Glutamatergic neuron (in vitro differentiated cells): ENCODE measurements at regions not wholly inside any gene's neighbourhood (a gene's known extent, or its start where the extent isn't known, plus 50 kb on each side); places are given as distances from the start of the nearest gene placed in this dataset.

Source experiments
- DNase-seq: peaks from one replicate; pipeline ENCODE4 v3.0.0; 2022
- H3K27ac Mint-ChIP-seq: one replicate; pipeline ENCODE4 v1.8.0; 2020; ENCODE audit warnings: mild to moderate bottlenecking, mixed read lengths, inconsistent platforms; ENCODE audit not compliant: unreplicated experiment
- H3K27me3 Mint-ChIP-seq: one replicate; pipeline ENCODE4 v1.8.0; 2020; ENCODE audit warnings: mild to moderate bottlenecking, moderate library complexity, mixed read lengths, inconsistent platforms; ENCODE audit not compliant: unreplicated experiment
- H3K36me3 Mint-ChIP-seq: one replicate; pipeline ENCODE4 v1.8.0; 2020; ENCODE audit warnings: mild to moderate bottlenecking, mixed read lengths, inconsistent platforms; ENCODE audit not compliant: unreplicated experiment
- H3K4me1 Mint-ChIP-seq: one replicate; pipeline ENCODE4 v1.8.0; 2020; ENCODE audit warnings: mild to moderate bottlenecking, low read depth, mixed read lengths, inconsistent platforms; ENCODE audit not compliant: unreplicated experiment
- H3K4me3 Mint-ChIP-seq: one replicate; pipeline ENCODE4 v1.8.0; 2020; ENCODE audit warnings: mild to moderate bottlenecking, mixed read lengths, inconsistent platforms; ENCODE audit not compliant: unreplicated experiment
- H3K9me3 Mint-ChIP-seq: one replicate; pipeline ENCODE4 v1.8.0; 2020; ENCODE audit warnings: mild to moderate bottlenecking, moderate library complexity, mixed read lengths, inconsistent platforms; ENCODE audit not compliant: unreplicated experiment
- TF ChIP-seq, protein P1 (sequence below): fragments of 200-600 bp; sonication (generic); IDR thresholded peaks from one replicate; pipeline ENCODE4 v1.5.0; 2021; ENCODE audit not compliant: partially characterized antibody, unreplicated experiment

- Mint-ChIP-seq H3K36me3 (peaks cover 9% of the 10 kb centered on the region), H3K27ac (no peak overlapping the region), H3K27me3 (peaks cover 13% of the 10 kb centered on the region), H3K9me3 (peaks cover 10% of the 10 kb centered on the region), H3K4me1 (peaks cover 4% of the 10 kb centered on the region), H3K4me3 (no peak overlapping the region)
- DNase-seq = no peak
- TF ChIP-seq, protein P1, sequence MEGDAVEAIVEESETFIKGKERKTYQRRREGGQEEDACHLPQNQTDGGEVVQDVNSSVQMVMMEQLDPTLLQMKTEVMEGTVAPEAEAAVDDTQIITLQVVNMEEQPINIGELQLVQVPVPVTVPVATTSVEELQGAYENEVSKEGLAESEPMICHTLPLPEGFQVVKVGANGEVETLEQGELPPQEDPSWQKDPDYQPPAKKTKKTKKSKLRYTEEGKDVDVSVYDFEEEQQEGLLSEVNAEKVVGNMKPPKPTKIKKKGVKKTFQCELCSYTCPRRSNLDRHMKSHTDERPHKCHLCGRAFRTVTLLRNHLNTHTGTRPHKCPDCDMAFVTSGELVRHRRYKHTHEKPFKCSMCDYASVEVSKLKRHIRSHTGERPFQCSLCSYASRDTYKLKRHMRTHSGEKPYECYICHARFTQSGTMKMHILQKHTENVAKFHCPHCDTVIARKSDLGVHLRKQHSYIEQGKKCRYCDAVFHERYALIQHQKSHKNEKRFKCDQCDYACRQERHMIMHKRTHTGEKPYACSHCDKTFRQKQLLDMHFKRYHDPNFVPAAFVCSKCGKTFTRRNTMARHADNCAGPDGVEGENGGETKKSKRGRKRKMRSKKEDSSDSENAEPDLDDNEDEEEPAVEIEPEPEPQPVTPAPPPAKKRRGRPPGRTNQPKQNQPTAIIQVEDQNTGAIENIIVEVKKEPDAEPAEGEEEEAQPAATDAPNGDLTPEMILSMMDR = no peak
These were observed 226.2 kb downstream of the MN1 start for GRCh38 chr22:27575348-27575747.

DNA sequence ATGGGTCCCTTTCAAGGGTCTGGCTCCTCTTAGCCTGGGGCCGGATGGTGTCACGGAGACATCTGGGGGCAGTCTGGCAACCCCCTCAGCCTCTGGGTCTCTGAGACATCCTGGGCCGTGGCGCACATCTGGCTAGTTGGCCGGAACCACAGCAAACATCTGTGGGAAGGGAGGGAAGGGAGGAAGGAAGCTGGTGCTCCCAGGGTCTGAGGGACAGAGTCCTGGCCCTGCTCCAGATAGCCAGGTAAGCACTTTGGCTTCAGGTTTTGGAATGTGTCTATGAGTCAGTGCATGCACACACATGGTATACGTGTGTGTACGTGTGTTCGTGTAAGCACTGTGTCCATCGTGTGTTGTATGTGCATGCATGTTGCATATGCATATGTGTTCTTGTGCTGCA lies 225.1 kb downstream of the MN1 start:
- Mint-ChIP-seq H3K27ac (no peak overlapping the region), H3K9me3 (peaks cover 7% of the 10 kb centered on the region), H3K4me3 (no peak overlapping the region), H3K4me1 (peaks cover 4% of the 10 kb centered on the region), H3K27me3 (peaks cover 11% of the 10 kb centered on the region), H3K36me3 (peaks cover 9% of the 10 kb centered on the region)
- DNase-seq = no peak
- TF ChIP-seq, protein P1 = no peak

DNA sequence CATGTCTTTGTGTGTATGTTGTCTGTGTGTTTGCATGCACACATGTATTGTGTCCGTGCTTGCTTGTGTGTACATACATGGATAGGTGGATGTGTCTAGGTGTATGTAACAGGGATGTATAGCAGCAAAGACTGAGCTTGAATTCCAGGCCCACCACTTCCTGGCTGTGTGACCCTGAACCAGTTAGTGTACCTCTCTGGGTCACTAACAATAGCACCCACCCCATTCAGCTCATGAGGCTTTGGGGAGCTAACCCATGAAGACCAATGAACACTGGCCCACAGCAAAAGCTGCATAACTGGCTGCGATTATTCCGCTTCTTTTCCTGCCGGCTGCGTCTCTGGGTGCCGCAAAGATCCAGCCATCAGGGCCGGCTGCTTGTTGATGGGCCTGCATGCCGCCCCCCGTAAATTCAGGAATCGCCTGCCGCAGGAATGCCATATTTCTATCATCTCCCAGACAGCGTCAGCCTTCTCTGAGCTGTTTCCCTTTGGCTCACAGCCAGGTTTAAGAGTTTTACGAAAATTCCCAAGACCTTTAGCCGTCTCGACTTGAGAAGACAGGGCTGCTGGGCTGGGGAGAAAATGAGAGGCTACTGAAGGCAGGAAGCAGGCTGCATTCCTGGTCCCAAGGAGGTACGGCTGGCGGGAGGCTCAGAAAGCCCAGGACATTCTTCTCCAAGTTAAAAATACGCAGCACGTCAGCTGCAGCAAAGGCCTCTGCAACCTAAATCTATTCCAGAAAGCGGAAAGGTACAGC lies 224.6 kb downstream of the MN1 start:
- Mint-ChIP-seq H3K27ac (no peak overlapping the region), H3K36me3 (peaks cover 5% of the 10 kb centered on the region), H3K9me3 (peaks cover 6% of the 10 kb centered on the region), H3K4me1 (peaks cover 4% of the 10 kb centered on the region), H3K27me3 (peaks cover 7% of the 10 kb centered on the region), H3K4me3 (no peak overlapping the region)
- no peak for DNase-seq
- TF ChIP-seq, protein P1 = no peak

GRCh38 chr22:27577574-27577969 lies 224.0 kb downstream of the MN1 start:
- no peak for DNase-seq
- Mint-ChIP-seq H3K9me3 (peaks cover under 1% of the 10 kb centered on the region), H3K27ac (no peak overlapping the region), H3K4me1 (peaks cover 4% of the 10 kb centered on the region), H3K4me3 (no peak overlapping the region), H3K27me3 (peaks cover 5% of the 10 kb centered on the region), H3K36me3 (no peaks in the 10 kb centered on the region)
- TF ChIP-seq, protein P1 = no peak

DNA sequence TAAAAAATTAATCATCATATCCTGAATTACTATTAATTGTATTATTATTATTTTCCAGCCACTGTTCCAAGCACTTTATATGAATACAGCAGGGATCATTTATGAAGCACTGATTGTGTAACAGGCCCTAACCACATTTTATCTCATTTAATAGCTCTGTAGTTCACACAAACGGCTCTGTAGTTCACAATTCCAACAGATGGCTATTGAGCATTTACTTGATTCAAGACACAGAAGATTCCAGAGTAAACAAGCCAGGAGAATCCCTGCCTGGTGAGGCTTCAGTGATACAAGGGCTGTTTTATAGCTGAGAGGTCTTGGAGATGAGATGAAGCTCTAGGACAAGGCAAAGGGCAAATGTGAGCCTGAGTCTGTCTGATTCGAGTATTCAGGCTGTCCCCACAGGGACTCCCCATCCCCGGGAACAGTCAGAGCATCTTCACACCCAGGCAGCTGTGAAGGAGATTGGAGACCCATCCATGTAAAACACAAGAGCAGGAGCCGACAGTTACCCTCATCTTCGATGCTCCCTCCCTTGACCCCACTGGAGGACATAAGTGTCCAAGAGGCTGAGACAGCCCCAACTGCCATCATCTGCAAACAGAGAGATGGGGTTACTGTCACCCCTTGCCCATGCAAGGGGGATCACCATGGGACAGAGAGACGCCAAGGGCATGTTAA lies 222.5 kb downstream of the MN1 start:
- no peaks in the 10 kb centered on the region for H3K4me1 Mint-ChIP-seq
- peaks cover 5% of the 10 kb centered on the region for H3K27me3 Mint-ChIP-seq
- TF ChIP-seq, protein P1 = no peak
- H3K27ac Mint-ChIP-seq = no peak overlapping the region
- DNase-seq = no peak
- H3K4me3 Mint-ChIP-seq = no peak overlapping the region
- no peaks in the 10 kb centered on the region for H3K36me3 Mint-ChIP-seq
- H3K9me3 Mint-ChIP-seq = no peaks in the 10 kb centered on the region
